Nephron (organoid): ENCODE measurements at regions not wholly inside any gene's neighbourhood (a gene's known extent, or its start where the extent isn't known, plus 50 kb on each side); places are given as distances from the start of the nearest gene placed in this dataset.

Source experiments
- H3K27ac Mint-ChIP-seq, 3 experiments: 2 replicates each; pipeline ENCODE4 v1.8.0; 2020; ENCODE audit warnings: mixed read lengths in 3 of 3, mild to moderate bottlenecking in 2 of 3, moderate library complexity in 1 of 3
- H3K27me3 Mint-ChIP-seq: 2 replicates; pipeline ENCODE4 v1.8.0; 2021; ENCODE audit warnings: low read depth, mild to moderate bottlenecking, moderate library complexity, mixed read lengths
- H3K36me3 Mint-ChIP-seq: 2 replicates; pipeline ENCODE4 v1.8.0; 2020; ENCODE audit warnings: low read depth, mixed read lengths
- H3K4me1 Mint-ChIP-seq: 2 replicates; pipeline ENCODE4 v1.8.0; 2020; ENCODE audit warnings: mixed read lengths
- H3K4me3 Mint-ChIP-seq, 3 experiments: 2 replicates each; pipeline ENCODE4 v1.8.0; 2020; ENCODE audit warnings: mild to moderate bottlenecking in 3 of 3, mixed read lengths in 3 of 3, moderate library complexity in 2 of 3
- H3K9me3 Mint-ChIP-seq: 2 replicates; pipeline ENCODE4 v1.8.0; 2020; ENCODE audit warnings: mixed read lengths
- CTCF ChIP-seq, 3 experiments: fragments of 200-600 bp; sonication (generic); IDR thresholded peaks; one replicate each; pipeline ENCODE4 v1.5.0; 2021; ENCODE audit warnings: antibody characterized with exemption in 3 of 3; ENCODE audit not compliant: unreplicated experiment in 3 of 3

GRCh38 chr17:6231886-6232731 lies 161.9 kb downstream of the WSCD1 start:
- Mint-ChIP-seq H3K4me1 (no peaks in the 10 kb centered on the region), H3K27me3 (peaks cover 29% of the 10 kb centered on the region), H3K9me3 (no peaks in the 10 kb centered on the region), H3K27ac (no peak overlapping the region), H3K36me3 (no peaks in the 10 kb centered on the region), H3K4me3 (no peak overlapping the region)
- no peak for TF ChIP-seq CTCF (IDR thresholded peaks at IDR 0.05; ENCODE audit: unreplicated experiment in 3 of 3)

GRCh38 chr17:6231465-6231864 lies 161.3 kb downstream of the WSCD1 start:
- Mint-ChIP-seq H3K9me3 (no peaks in the 10 kb centered on the region), H3K4me1 (no peaks in the 10 kb centered on the region), H3K36me3 (no peaks in the 10 kb centered on the region), H3K27me3 (peaks cover 24% of the 10 kb centered on the region), H3K4me3 (no peak overlapping the region), H3K27ac (no peak overlapping the region)
- TF ChIP-seq CTCF (IDR thresholded peaks at IDR 0.05; ENCODE audit: unreplicated experiment in 3 of 3), result no peak

- Mint-ChIP-seq H3K4me3 (no peak overlapping the region), H3K27ac (no peak overlapping the region), H3K36me3 (no peaks in the 10 kb centered on the region), H3K4me1 (no peaks in the 10 kb centered on the region), H3K27me3 (no peaks in the 10 kb centered on the region), H3K9me3 (peaks cover 12% of the 10 kb centered on the region)
- no peak for TF ChIP-seq CTCF (IDR thresholded peaks at IDR 0.05; ENCODE audit: unreplicated experiment in 3 of 3)
Measured at GRCh38 chr17:6218333-6218732, 148.2 kb downstream of the WSCD1 start.

DNA sequence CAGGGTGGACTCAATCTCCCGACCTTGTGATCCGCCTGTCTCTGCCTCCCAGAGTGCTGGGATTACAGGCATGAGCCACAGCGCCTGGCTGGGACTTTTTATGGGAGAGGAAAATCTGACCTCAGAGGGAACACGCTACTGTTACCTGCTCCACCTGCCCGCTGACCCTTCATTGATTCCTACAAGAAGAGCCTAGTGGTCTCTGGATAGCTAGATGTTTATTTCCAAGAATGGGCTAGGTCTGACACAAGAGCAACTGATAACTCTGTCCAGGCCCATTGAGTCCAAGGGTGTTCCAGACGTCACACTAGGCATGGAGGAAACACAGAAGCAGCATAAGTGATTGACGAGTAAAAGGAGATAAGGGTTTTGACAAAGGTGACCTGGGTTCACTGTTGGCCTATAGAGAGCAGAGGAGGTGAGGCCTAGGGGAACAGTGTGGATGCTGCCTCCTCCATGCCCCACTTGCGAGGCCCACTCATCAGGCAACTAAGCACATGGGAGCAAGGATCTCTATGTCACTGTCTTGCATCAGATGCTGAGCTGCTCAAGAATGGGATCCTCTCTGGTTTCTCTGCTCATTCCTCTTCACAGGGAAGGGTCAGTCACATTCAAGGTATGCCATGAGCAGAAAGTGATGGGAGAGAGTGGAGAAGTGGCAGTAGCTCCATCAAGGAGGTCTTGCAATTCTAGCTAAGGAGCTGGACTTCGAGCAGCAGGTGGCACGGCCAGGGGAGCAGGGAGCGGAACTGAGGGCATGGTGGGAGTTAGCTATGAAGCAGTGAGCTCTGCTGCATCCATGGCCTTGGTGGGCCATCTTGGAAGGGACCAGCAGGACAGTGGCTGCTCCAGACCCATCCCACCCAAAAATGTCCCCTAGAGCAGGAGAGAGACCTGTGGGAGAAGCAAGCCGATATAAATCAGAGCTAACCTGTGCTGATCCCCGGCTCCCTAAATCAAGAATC lies 145.2 kb downstream of the WSCD1 start:
- H3K27ac Mint-ChIP-seq, result no peak overlapping the region
- H3K4me3 Mint-ChIP-seq, result no peak overlapping the region
- H3K36me3 Mint-ChIP-seq, result no peaks in the 10 kb centered on the region
- no peaks in the 10 kb centered on the region for H3K9me3 Mint-ChIP-seq
- no peak for TF ChIP-seq CTCF (IDR thresholded peaks at IDR 0.05; ENCODE audit: unreplicated experiment in 3 of 3)
- peaks cover 10% of the 10 kb centered on the region for H3K4me1 Mint-ChIP-seq
- peaks cover 5% of the 10 kb centered on the region for H3K27me3 Mint-ChIP-seq

DNA sequence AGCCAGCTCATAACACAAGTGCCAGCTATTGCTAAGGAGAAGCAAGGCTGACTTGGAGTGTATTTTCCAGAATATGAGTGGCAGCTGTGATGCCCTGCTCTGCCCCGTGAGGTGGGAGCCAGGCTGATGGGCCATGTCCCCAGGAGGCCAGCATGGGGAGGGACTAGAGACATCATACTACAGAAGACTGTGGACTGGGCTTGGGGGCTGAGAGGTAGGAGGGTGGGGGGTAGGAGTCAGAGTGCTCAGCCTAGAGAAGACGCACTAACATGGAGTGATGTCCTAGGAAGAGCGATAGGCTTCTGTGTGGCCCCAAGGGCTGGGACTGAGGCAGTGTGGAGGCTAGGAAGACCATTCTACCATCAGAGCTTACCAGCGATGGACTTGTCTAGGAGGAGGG lies 143.7 kb downstream of the WSCD1 start:
- Mint-ChIP-seq H3K4me3 (no peak overlapping the region), H3K27ac (no peak overlapping the region), H3K4me1 (peaks cover 10% of the 10 kb centered on the region), H3K9me3 (no peaks in the 10 kb centered on the region), H3K27me3 (peaks cover 15% of the 10 kb centered on the region), H3K36me3 (no peaks in the 10 kb centered on the region)
- no peak for TF ChIP-seq CTCF (IDR thresholded peaks at IDR 0.05; ENCODE audit: unreplicated experiment in 3 of 3)
